Spleen (tissue), 7 donors: ENCODE measurements at regions not wholly inside any gene's neighbourhood (a gene's known extent, or its start where the extent isn't known, plus 50 kb on each side); places are given as distances from the start of the nearest gene placed in this dataset.

ENCODE experiments used
- POLR2A ChIP-seq, 3 donors: fragments of 450-650 bp; IDR thresholded peaks; one replicate each; pipeline ENCODE4 v1.5.1; 2017; ENCODE audit warnings: antibody characterized with exemption in 3 of 3, mild to moderate bottlenecking in 1 of 3
- POLR2AphosphoS5 ChIP-seq, 3 donors: sonication (generic); formaldehyde crosslinking; IDR thresholded peaks; one replicate each; pipeline ENCODE4 v1.5.1; 2017; ENCODE audit warnings: antibody characterized with exemption in 3 of 3
- TF ChIP-seq, protein P1 (sequence below), 11 experiments: fragments of 200-600 bp in 7 of 11; fragments of 450-650 bp in 4 of 11; sonication (generic) in 4 of 11; IDR thresholded peaks in 8 of 11; conservative IDR thresholded peaks in 3 of 11; 1 replicate in 7 of 11; 2 replicates in 4 of 11; pipeline versions ENCODE4 v1.4.0 to v1.8.0; 2016 to 2021; ENCODE audit warnings: antibody characterized with exemption in 11 of 11, inconsistent platforms in 4 of 11, mild to moderate bottlenecking in 1 of 11
- donor health status: DM: no; HTN: no; CAD: no; lungs with moderate emphysema.
- donor health status: DM: no; HTN: no; CAD: no.
- donor health status: DM: no; HTN: no; CAD: no.

DNA sequence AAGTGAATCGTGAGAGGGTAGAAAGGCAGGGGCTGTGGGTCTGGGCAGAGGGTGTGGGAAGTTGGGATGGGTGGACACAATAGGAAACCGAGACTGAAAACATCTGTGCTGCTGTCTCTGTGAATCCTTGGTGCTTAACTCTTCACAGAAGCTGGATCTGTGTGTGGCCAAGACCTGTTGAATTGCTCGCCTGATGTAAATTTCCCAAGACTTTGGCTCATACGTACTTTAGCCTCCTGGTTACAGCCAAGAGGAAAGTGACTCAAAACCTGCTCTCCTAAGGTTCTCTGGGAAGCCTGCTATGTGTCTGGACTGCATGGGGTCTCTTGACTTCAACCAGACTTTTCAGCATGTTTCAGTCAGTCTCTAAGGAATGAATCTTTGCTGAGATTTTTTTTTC lies 270.3 kb downstream of the RWDD3 start:
- TF ChIP-seq, protein P1, sequence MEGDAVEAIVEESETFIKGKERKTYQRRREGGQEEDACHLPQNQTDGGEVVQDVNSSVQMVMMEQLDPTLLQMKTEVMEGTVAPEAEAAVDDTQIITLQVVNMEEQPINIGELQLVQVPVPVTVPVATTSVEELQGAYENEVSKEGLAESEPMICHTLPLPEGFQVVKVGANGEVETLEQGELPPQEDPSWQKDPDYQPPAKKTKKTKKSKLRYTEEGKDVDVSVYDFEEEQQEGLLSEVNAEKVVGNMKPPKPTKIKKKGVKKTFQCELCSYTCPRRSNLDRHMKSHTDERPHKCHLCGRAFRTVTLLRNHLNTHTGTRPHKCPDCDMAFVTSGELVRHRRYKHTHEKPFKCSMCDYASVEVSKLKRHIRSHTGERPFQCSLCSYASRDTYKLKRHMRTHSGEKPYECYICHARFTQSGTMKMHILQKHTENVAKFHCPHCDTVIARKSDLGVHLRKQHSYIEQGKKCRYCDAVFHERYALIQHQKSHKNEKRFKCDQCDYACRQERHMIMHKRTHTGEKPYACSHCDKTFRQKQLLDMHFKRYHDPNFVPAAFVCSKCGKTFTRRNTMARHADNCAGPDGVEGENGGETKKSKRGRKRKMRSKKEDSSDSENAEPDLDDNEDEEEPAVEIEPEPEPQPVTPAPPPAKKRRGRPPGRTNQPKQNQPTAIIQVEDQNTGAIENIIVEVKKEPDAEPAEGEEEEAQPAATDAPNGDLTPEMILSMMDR (IDR thresholded peaks at IDR 0.05 in 8 of 11, conservative IDR thresholded peaks at IDR 0.05 in 3 of 11): no peak
- TF ChIP-seq POLR2AphosphoS5 (IDR thresholded peaks at IDR 0.05) (no peak), POLR2A (IDR thresholded peaks at IDR 0.05) (no peak)
